Kidney glomerular epithelial cell (primary cell): ENCODE measurements at regions not wholly inside any gene's neighbourhood (a gene's known extent, or its start where the extent isn't known, plus 50 kb on each side); places are given as distances from the start of the nearest gene placed in this dataset.
A peak's percentile ranks its signal among the peaks of the same experiment; 100 is the strongest.
"Not testable (repeated sequence)": the region's sequence is repeated elsewhere in the genome, so short reads cannot be mapped to it uniquely, and the experiment has no call there.

ENCODE experiments used
- DNase-seq: peaks from one replicate; lab custom pipeline; 2025; lab: John Stamatoyannopoulos, UW

GRCh38 chr6:43999628-44000027 is 127.6 kb downstream of the MRPL14 start:
- no peak for DNase-seq

GRCh38 chr6:43998592-43999243 is 128.5 kb downstream of the MRPL14 start:
- DNase-seq, result not testable (repeated sequence)

- not testable (repeated sequence) for DNase-seq
Observed at GRCh38 chr6:43997990-43998585, 129.2 kb downstream of the MRPL14 start.

GRCh38 chr6:43997345-43997677 is 129.9 kb downstream of the MRPL14 start:
- DNase-seq, result no peak

- DNase-seq, result no peak
Observed at GRCh38 chr6:43996618-43997344, 130.5 kb downstream of the MRPL14 start.

- no peak for DNase-seq
Observed at GRCh38 chr6:43995137-43995536, 132.1 kb downstream of the MRPL14 start.

GRCh38 chr6:43993881-43994523 is 133.2 kb downstream of the MRPL14 start:
- DNase-seq, result peak; percentile 18

GRCh38 chr6:43992783-43993644 is 134.2 kb downstream of the MRPL14 start:
- DNase-seq, result no peak

GRCh38 chr6:43992126-43992663 is 135.1 kb downstream of the MRPL14 start:
- no peak for DNase-seq

GRCh38 chr6:43990627-43991619 is 136.3 kb downstream of the MRPL14 start:
- peak; percentile 79 for DNase-seq

- peak; percentile 16 for DNase-seq
Observed at GRCh38 chr6:43990275-43990626, 137.0 kb downstream of the MRPL14 start.

- no peak for DNase-seq
Observed at GRCh38 chr6:43989581-43990146, 137.6 kb downstream of the MRPL14 start.

- DNase-seq, result no peak
Observed at GRCh38 chr6:43988801-43989200, 138.5 kb downstream of the MRPL14 start.

GRCh38 chr6:43987838-43988439 is 139.3 kb downstream of the MRPL14 start:
- DNase-seq, result no peak

- no peak for DNase-seq
Observed at GRCh38 chr6:43986177-43986825, 141.0 kb downstream of the MRPL14 start.

GRCh38 chr6:43985329-43985728 is 141.9 kb downstream of the MRPL14 start:
- no peak for DNase-seq

GRCh38 chr6:43984442-43985321 is 142.6 kb downstream of the MRPL14 start:
- DNase-seq, result no peak

- no peak for DNase-seq
Observed at GRCh38 chr6:43983632-43984031, 143.6 kb downstream of the MRPL14 start.
